ENCODE measurements at regions not wholly inside any gene's neighbourhood (a gene's known extent, or its start where the extent isn't known, plus 50 kb on each side); places are given as distances from the start of the nearest gene placed in this dataset.

DNA sequence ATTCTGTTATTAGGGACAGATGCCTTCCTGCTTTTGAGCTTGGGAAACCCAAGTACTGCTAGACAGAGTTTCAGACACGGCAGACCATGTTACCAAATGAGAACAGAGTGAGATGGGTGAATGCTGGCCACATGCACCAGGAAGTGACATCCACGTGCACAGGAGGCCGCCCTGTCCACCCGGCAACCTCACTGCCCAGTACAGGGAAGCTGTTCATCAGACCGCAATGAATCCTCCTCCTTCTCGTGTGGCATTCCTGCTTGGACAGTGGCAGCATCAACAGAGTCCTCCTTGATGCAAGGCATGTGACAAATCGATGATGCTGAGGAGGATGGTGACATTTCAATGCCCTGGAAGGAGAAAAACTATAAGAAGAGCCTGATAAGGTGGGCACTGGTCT is 191.0 kb upstream of the SOX1 start:
- TF ChIP-seq, protein P1, sequence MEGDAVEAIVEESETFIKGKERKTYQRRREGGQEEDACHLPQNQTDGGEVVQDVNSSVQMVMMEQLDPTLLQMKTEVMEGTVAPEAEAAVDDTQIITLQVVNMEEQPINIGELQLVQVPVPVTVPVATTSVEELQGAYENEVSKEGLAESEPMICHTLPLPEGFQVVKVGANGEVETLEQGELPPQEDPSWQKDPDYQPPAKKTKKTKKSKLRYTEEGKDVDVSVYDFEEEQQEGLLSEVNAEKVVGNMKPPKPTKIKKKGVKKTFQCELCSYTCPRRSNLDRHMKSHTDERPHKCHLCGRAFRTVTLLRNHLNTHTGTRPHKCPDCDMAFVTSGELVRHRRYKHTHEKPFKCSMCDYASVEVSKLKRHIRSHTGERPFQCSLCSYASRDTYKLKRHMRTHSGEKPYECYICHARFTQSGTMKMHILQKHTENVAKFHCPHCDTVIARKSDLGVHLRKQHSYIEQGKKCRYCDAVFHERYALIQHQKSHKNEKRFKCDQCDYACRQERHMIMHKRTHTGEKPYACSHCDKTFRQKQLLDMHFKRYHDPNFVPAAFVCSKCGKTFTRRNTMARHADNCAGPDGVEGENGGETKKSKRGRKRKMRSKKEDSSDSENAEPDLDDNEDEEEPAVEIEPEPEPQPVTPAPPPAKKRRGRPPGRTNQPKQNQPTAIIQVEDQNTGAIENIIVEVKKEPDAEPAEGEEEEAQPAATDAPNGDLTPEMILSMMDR (IDR thresholded peaks at IDR 0.05), result no peak
- no peak for TF ChIP-seq POLR2A (IDR thresholded peaks at IDR 0.05)
